SK-N-SH (cell line): ENCODE measurements at regions not wholly inside any gene's neighbourhood (a gene's known extent, or its start where the extent isn't known, plus 50 kb on each side); places are given as distances from the start of the nearest gene placed in this dataset.

Experiments
- CTCF ChIA-PET: fragments of 300-600, 350-600 bp; formaldehyde crosslinking; extraction: SDS; loops from one replicate; lab custom pipeline; 2021; lab: Yijun Ruan, JAX
- POLR2A ChIA-PET: fragments of 350-600 bp; sonication (Branson Sonifier 250); formaldehyde crosslinking; extraction: SDS; loops from one replicate; lab custom pipeline; 2020; ENCODE audit warnings: antibody characterized with exemption, inconsistent platforms; lab: Yijun Ruan, JAX
- DNase-seq: peaks from one replicate; pipeline ENCODE4 v3.0.0; 2012
- H2AFZ ChIP-seq: fragments of 200-600 bp; sonication (generic); 2 replicates; pipeline ENCODE4 v1.8.1; 2016; ENCODE audit warnings: antibody characterized with exemption, mild to moderate bottlenecking, low read depth
- H3F3A ChIP-seq: fragments of 200-600 bp; sonication (generic); replicated peaks from 2 replicates; pipeline ENCODE3; 2016; ENCODE audit warnings: antibody characterized with exemption, mild to moderate bottlenecking; ENCODE audit not compliant: insufficient read depth
- H3K27ac ChIP-seq, 2 experiments: fragments of 200-500 bp in 1 of 2; fragments of 200-600 bp in 1 of 2; sonication (Bioruptor generic) in 1 of 2; sonication (generic), shearing (Covaris generic) in 1 of 2; 2 replicates each; pipeline versions ENCODE4 v1.5.1 to v1.6.1; 2014 to 2016; ENCODE audit warnings: low read depth in 2 of 2, inconsistent platforms in 1 of 2, low read length in 1 of 2, mild to moderate bottlenecking in 1 of 2, mixed read lengths in 1 of 2
- H3K27me3 ChIP-seq: fragments of 200-600 bp; sonication (generic), shearing (Covaris generic); 2 replicates; pipeline ENCODE4 v1.6.1; 2016; ENCODE audit warnings: mixed run types; ENCODE audit not compliant: insufficient read depth
- H3K36me3 ChIP-seq, 2 experiments: fragments of 200-500 bp in 1 of 2; fragments of 200-600 bp in 1 of 2; sonication (Bioruptor generic) in 1 of 2; sonication (generic) in 1 of 2; replicated peaks in 1 of 2; 2 replicates each; pipeline versions ENCODE3 to v1.5.1; 2014 to 2016; ENCODE audit warnings: low read length in 1 of 2, mild to moderate bottlenecking in 1 of 2; ENCODE audit not compliant: insufficient read depth in 2 of 2, control insufficient read depth in 1 of 2
- H3K4me1 ChIP-seq, 2 experiments: fragments of 200-500 bp in 1 of 2; fragments of 200-600 bp in 1 of 2; sonication (Bioruptor generic) in 1 of 2; sonication (generic), shearing (Covaris generic) in 1 of 2; 2 replicates each; pipeline versions ENCODE4 v1.5.1 to v1.6.1; 2014 to 2016; ENCODE audit warnings: low read depth in 1 of 2, low read length in 1 of 2, mixed run types in 1 of 2; ENCODE audit not compliant: insufficient read depth in 2 of 2, control insufficient read depth in 1 of 2
- H3K4me2 ChIP-seq: fragments of 200-600 bp; sonication (generic), shearing (Covaris generic); 2 replicates; pipeline ENCODE4 v1.6.1; 2017; ENCODE audit warnings: mixed run types
- H3K4me3 ChIP-seq, 2 experiments: fragments of 200-500 bp in 1 of 2; fragments of 200-600 bp in 1 of 2; sonication (Bioruptor generic) in 1 of 2; sonication (generic), shearing (Covaris generic) in 1 of 2; 2 replicates each; pipeline versions ENCODE4 v1.5.1 to v1.8.1; 2014 to 2016; ENCODE audit warnings: low read depth in 2 of 2, inconsistent platforms in 1 of 2, low read length in 1 of 2, mild to moderate bottlenecking in 1 of 2, mixed read lengths in 1 of 2, moderate library complexity in 1 of 2
- H3K79me2 ChIP-seq: fragments of 200-600 bp; sonication (generic); 2 replicates; pipeline ENCODE4 v1.8.1; 2017; ENCODE audit warnings: mild to moderate bottlenecking; ENCODE audit not compliant: insufficient read depth
- H3K9ac ChIP-seq: fragments of 200-600 bp; sonication (generic); 2 replicates; pipeline ENCODE4 v1.6.1; 2017; ENCODE audit warnings: mixed run types
- H3K9me2 ChIP-seq: fragments of 200-600 bp; sonication (generic); 2 replicates; pipeline ENCODE4 v1.6.1; 2017; ENCODE audit warnings: mixed run types
- H3K9me3 ChIP-seq: fragments of 200-600 bp; sonication (generic); 2 replicates; pipeline ENCODE4 v1.6.1; 2017; ENCODE audit warnings: mixed run types, mild to moderate bottlenecking, moderate library complexity
- H4K20me1 ChIP-seq: fragments of 200-600 bp; sonication (generic); 2 replicates; pipeline ENCODE4 v1.6.1; 2017; ENCODE audit warnings: mild to moderate bottlenecking, mixed run types; ENCODE audit not compliant: insufficient read depth
- EP300 ChIP-seq, 2 experiments: IDR thresholded peaks; 2 replicates each; pipeline versions ENCODE4 v1.4.0 to v1.6.1; 2012; ENCODE audit warnings: borderline replicate concordance in 1 of 2, low read depth in 1 of 2, low read length in 1 of 2
- EZH2phosphoT487 ChIP-seq: fragments of 200-600 bp; sonication (generic); IDR thresholded peaks from 2 replicates; pipeline ENCODE4 v1.6.1; 2017; ENCODE audit warnings: low read depth, mixed run types, mild to moderate bottlenecking, antibody characterized with exemption, moderate library complexity, borderline replicate concordance
- FOSL2 ChIP-seq: IDR thresholded peaks from 2 replicates; pipeline ENCODE4 v1.4.0; 2012; ENCODE audit warnings: low read depth, mild to moderate bottlenecking, moderate library complexity, borderline replicate concordance
- GATA2 ChIP-seq: sonication (generic); formaldehyde crosslinking; IDR thresholded peaks from 2 replicates; pipeline ENCODE4 v1.5.0; 2020; ENCODE audit warnings: mild to moderate bottlenecking, missing genetic modification reagents
- MEF2A ChIP-seq: IDR thresholded peaks from 2 replicates; pipeline ENCODE4 v1.4.0; 2012; ENCODE audit warnings: low read depth, borderline replicate concordance
- MXI1 ChIP-seq: IDR thresholded peaks from 2 replicates; pipeline ENCODE4 v1.6.1; 2012; ENCODE audit warnings: mild to moderate bottlenecking, low read depth, low read length, improper control_type of control experiment
- NFIC ChIP-seq: IDR thresholded peaks from 2 replicates; pipeline ENCODE4 v1.4.0; 2012; ENCODE audit warnings: borderline replicate concordance
- POLR2AphosphoS5 ChIP-seq: IDR thresholded peaks from 2 replicates; pipeline ENCODE4 v1.6.1; 2012; ENCODE audit warnings: low read depth, low read length
- RAD21 ChIP-seq: IDR thresholded peaks from 2 replicates; pipeline ENCODE4 v1.6.1; 2012; ENCODE audit warnings: mild to moderate bottlenecking, low read length
- RCOR1 ChIP-seq: fragments of 150-350 bp; IDR thresholded peaks from 2 replicates; pipeline ENCODE4 v1.6.1; 2017; ENCODE audit warnings: antibody characterized with exemption, low read length
- RXRA ChIP-seq: IDR thresholded peaks from 2 replicates; pipeline ENCODE4 v1.4.0; 2012; ENCODE audit warnings: low read depth, mild to moderate bottlenecking, borderline replicate concordance
- SIN3A ChIP-seq: IDR thresholded peaks from 2 replicates; pipeline ENCODE4 v1.6.1; 2012; ENCODE audit warnings: low read depth, mild to moderate bottlenecking, low read length, moderate library complexity, borderline replicate concordance
- SMC3 ChIP-seq: IDR thresholded peaks from 2 replicates; pipeline ENCODE4 v1.6.1; 2012; ENCODE audit warnings: low read depth, low read length, improper control_type of control experiment
- TAF1 ChIP-seq: IDR thresholded peaks from 2 replicates; pipeline ENCODE4 v1.6.1; 2012; ENCODE audit warnings: low read depth, mild to moderate bottlenecking, low read length, moderate library complexity, borderline replicate concordance
- TCF12 ChIP-seq: IDR thresholded peaks from 2 replicates; pipeline ENCODE4 v1.4.0; 2012
- TEAD4 ChIP-seq: IDR thresholded peaks from 2 replicates; pipeline ENCODE4 v1.4.0; 2012; ENCODE audit warnings: mild to moderate bottlenecking, borderline replicate concordance; ENCODE audit not compliant: insufficient read depth
- YY1 ChIP-seq: IDR thresholded peaks from 2 replicates; pipeline ENCODE4 v1.4.0; 2012; ENCODE audit warnings: low read depth, mild to moderate bottlenecking
- WGBS: methylation state at CpG from one replicate; pipeline ENCODE4 v1.1.6; 2017; ENCODE audit warnings: low lambda C conversion rate; 5-methylcytosine and 5-hydroxymethylcytosine counted together
- TF ChIP-seq, protein P1 (sequence below): IDR thresholded peaks from 2 replicates; pipeline ENCODE4 v1.4.0; 2012; ENCODE audit warnings: low read depth, borderline replicate concordance
- TF ChIP-seq, protein P2 (sequence below): IDR thresholded peaks from 2 replicates; pipeline ENCODE4; 2012
- TF ChIP-seq, protein P3 (sequence below): fragments of 200-600 bp; sonication (generic); IDR thresholded peaks from 2 replicates; pipeline ENCODE4 v1.6.1; 2017; ENCODE audit warnings: antibody characterized with exemption, mild to moderate bottlenecking, moderate library complexity
- TF ChIP-seq, protein P4 (sequence below): fragments of 150-350 bp; IDR thresholded peaks from 2 replicates; pipeline ENCODE4 v1.6.1; 2017; ENCODE audit warnings: antibody characterized with exemption, low read length, low read depth, borderline replicate concordance
- TF ChIP-seq, protein P5 (sequence below): IDR thresholded peaks from 2 replicates; pipeline ENCODE4 v1.4.0; 2012; ENCODE audit warnings: low read depth

DNA sequence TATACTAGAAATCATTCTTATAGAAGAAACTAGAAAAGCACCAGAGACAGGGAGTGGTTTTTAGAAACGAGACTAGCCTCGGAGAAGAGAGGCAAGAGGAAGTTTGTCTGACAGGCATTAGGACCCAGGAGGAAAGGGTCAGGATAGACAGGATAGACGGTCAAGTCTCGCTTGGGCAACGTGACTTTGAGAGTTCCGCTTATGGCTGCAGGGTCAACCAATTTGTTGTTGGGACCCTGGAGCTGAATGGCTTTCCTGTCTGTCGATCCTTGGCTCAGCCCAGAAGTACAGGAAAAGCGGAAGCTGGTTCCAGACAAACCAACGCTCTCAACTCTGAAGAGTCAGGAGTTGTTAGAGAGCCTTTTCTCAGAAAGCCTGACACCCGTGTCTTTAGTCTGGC, 191.2 kb downstream of the FZD1 start:
- WGBS = 34% methylated on average over 10 of the region's 10 CpGs
- no peak overlapping the region for H3K27ac ChIP-seq
- TF ChIP-seq NFIC (no peak), EP300 (IDR thresholded peaks at IDR 0.05; ENCODE audit: borderline replicate concordance in 1 of 2, low read depth in 1 of 2, low read length in 1 of 2) (no peak), MXI1 (no peak)
- TF ChIP-seq, protein P1, sequence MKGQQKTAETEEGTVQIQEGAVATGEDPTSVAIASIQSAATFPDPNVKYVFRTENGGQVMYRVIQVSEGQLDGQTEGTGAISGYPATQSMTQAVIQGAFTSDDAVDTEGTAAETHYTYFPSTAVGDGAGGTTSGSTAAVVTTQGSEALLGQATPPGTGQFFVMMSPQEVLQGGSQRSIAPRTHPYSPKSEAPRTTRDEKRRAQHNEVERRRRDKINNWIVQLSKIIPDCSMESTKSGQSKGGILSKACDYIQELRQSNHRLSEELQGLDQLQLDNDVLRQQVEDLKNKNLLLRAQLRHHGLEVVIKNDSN = no peak
- H3K9me3 ChIP-seq = no peaks in the 10 kb centered on the region; the same call in 1 of the 2 replicates
- no peak for DNase-seq
- H3K27me3 ChIP-seq = no peaks in the 10 kb centered on the region
- H2AFZ ChIP-seq = no peak overlapping the region
- ChIA-PET CTCF (no interaction called here), POLR2A (no interaction called here)
- H4K20me1 ChIP-seq = no peaks in the 10 kb centered on the region
- no peak overlapping the region for H3K4me3 ChIP-seq
- H3K9ac ChIP-seq = no peak overlapping the region
- H3K36me3 ChIP-seq = no peaks in the 10 kb centered on the region
- no peaks in the 10 kb centered on the region for H3K79me2 ChIP-seq
- H3K4me2 ChIP-seq = no peak overlapping the region
- H3F3A ChIP-seq = no peaks in the 10 kb centered on the region
- H3K4me1 ChIP-seq = no peaks in the 10 kb centered on the region
- H3K9me2 ChIP-seq = 0 out of 2 replicates have a peak, but pooled peaks cover 6% of the 10 kb centered on the region

DNA sequence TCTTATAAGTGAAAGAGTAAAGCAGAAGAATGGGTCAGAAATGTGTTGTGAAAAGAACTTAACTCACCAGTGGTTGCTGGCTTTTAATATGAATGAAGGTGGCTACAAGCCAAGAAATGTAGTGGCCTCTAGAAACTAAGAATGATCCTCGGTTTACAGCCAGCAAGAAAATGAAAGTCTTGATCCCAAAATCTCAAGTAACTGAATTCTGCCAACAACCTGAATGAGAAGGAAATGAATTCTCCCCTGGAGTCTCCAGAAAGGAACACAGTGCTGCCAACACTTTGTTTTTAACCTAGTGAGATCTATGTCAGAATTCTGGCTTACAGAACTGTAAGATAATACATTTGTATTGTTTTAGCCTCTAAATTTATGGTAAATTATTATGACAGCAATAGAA, 193.0 kb downstream of the FZD1 start:
- 0 out of 2 replicates have a peak, but pooled peaks cover 6% of the 10 kb centered on the region for H3K9me2 ChIP-seq
- no peak overlapping the region for H3K4me3 ChIP-seq
- ChIA-PET POLR2A (no interaction called here), CTCF (no interaction called here)
- H3F3A ChIP-seq = no peaks in the 10 kb centered on the region
- H4K20me1 ChIP-seq = no peaks in the 10 kb centered on the region
- WGBS = 6% methylated on average over 1 of the region's 1 CpG
- TF ChIP-seq RXRA (no peak), TAF1 (no peak), TEAD4 (no peak), RAD21 (no peak), RCOR1 (no peak), TCF12 (no peak), EZH2phosphoT487 (no peak), MEF2A (no peak), GATA2 (CRISPR knock-in tag) (no peak), SMC3 (no peak), YY1 (no peak), NFIC (no peak), FOSL2 (no peak), POLR2AphosphoS5 (no peak), SIN3A (no peak)
- TF ChIP-seq, protein P1 = no peak
- TF ChIP-seq, protein P2, sequence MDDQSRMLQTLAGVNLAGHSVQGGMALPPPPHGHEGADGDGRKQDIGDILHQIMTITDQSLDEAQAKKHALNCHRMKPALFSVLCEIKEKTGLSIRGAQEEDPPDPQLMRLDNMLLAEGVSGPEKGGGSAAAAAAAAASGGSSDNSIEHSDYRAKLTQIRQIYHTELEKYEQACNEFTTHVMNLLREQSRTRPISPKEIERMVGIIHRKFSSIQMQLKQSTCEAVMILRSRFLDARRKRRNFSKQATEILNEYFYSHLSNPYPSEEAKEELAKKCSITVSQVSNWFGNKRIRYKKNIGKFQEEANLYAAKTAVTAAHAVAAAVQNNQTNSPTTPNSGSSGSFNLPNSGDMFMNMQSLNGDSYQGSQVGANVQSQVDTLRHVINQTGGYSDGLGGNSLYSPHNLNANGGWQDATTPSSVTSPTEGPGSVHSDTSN = no peak
- TF ChIP-seq, protein P3, sequence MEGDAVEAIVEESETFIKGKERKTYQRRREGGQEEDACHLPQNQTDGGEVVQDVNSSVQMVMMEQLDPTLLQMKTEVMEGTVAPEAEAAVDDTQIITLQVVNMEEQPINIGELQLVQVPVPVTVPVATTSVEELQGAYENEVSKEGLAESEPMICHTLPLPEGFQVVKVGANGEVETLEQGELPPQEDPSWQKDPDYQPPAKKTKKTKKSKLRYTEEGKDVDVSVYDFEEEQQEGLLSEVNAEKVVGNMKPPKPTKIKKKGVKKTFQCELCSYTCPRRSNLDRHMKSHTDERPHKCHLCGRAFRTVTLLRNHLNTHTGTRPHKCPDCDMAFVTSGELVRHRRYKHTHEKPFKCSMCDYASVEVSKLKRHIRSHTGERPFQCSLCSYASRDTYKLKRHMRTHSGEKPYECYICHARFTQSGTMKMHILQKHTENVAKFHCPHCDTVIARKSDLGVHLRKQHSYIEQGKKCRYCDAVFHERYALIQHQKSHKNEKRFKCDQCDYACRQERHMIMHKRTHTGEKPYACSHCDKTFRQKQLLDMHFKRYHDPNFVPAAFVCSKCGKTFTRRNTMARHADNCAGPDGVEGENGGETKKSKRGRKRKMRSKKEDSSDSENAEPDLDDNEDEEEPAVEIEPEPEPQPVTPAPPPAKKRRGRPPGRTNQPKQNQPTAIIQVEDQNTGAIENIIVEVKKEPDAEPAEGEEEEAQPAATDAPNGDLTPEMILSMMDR = no peak
- TF ChIP-seq, protein P4, sequence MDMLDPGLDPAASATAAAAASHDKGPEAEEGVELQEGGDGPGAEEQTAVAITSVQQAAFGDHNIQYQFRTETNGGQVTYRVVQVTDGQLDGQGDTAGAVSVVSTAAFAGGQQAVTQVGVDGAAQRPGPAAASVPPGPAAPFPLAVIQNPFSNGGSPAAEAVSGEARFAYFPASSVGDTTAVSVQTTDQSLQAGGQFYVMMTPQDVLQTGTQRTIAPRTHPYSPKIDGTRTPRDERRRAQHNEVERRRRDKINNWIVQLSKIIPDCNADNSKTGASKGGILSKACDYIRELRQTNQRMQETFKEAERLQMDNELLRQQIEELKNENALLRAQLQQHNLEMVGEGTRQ = no peak
- TF ChIP-seq, protein P5, sequence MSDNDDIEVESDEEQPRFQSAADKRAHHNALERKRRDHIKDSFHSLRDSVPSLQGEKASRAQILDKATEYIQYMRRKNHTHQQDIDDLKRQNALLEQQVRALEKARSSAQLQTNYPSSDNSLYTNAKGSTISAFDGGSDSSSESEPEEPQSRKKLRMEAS = no peak
- H3K9me3 ChIP-seq = no peaks in the 10 kb centered on the region; the same call in 1 of the 2 replicates
- H3K27me3 ChIP-seq = no peaks in the 10 kb centered on the region
- no peak overlapping the region for H3K9ac ChIP-seq
- H3K4me1 ChIP-seq = no peaks in the 10 kb centered on the region
- no peaks in the 10 kb centered on the region for H3K36me3 ChIP-seq
- no peak overlapping the region for H2AFZ ChIP-seq
- no peaks in the 10 kb centered on the region for H3K79me2 ChIP-seq
- no peak for DNase-seq
- no peak overlapping the region for H3K27ac ChIP-seq
- no peak overlapping the region for H3K4me2 ChIP-seq
